ENCODE measurements at regions not wholly inside any gene's neighbourhood (a gene's known extent, or its start where the extent isn't known, plus 50 kb on each side); places are given as distances from the start of the nearest gene placed in this dataset.

GRCh38 chr18:42568773-42569172 is 546.7 kb downstream of the RIT2 start:
- ChIA-PET CTCF (ENCODE audit: low intra/inter-chr PET ratio) (no interaction called here), POLR2A (no interaction called here)
- no peak overlapping the region for H2AFZ ChIP-seq (ENCODE audit: low read depth, low read length)
- no peak overlapping the region for H3K4me3 ChIP-seq
- DNase-seq (ENCODE audit: extremely low read depth in 1 of 4, low spot score in 3 of 4) (no peak), FAIRE-seq (no peak), ATAC-seq (no peak)
- H3K27me3 ChIP-seq (ENCODE audit: control insufficient read depth in 2 of 2, insufficient read depth in 2 of 2, low read length in 2 of 2) = no peaks in the 10 kb centered on the region
- TF ChIP-seq ZNF316 (IDR thresholded peaks at IDR 0.05) (peak; percentile 43), ZKSCAN1 (IDR thresholded peaks at IDR 0.05; ENCODE audit: low read depth, low read length) (no peak), HBP1 (CRISPR knock-in tag; IDR thresholded peaks at IDR 0.05) (no peak), MAFG (tag; conservative IDR thresholded peaks at IDR 0.05) (0 out of 2 replicates have a peak, but pooled peaks have one; percentile 16), ZNF398 (CRISPR knock-in tag; IDR thresholded peaks at IDR 0.05) (no peak), TAF15 (IDR thresholded peaks at IDR 0.05; ENCODE audit: low read depth, low read length) (no peak), BCL6 (CRISPR knock-in tag; IDR thresholded peaks at IDR 0.05) (no peak), C11orf30 (IDR thresholded peaks at IDR 0.05; ENCODE audit: low read depth) (peak; percentile 11; the same call in 1 of the 2 replicates), TCF7L2 (IDR thresholded peaks at IDR 0.05; ENCODE audit: low read depth, low read length) (no peak), MAFK (IDR thresholded peaks at IDR 0.05; ENCODE audit: low read length) (peak; percentile 57; the same call in 1 of the 2 replicates), ATF1 (CRISPR knock-in tag; IDR thresholded peaks at IDR 0.05) (no peak), ATF1 (tag; IDR thresholded peaks at IDR 0.05) (no peak), KAT7 (CRISPR knock-in tag; IDR thresholded peaks at IDR 0.05; ENCODE audit: borderline replicate concordance) (no peak), STAG1 (CRISPR knock-in tag; IDR thresholded peaks at IDR 0.05; ENCODE audit: borderline replicate concordance) (no peak), BHLHE40 (IDR thresholded peaks at IDR 0.05; ENCODE audit: low read length) (no peak), MAFF (IDR thresholded peaks at IDR 0.05; ENCODE audit: low read length) (peak; percentile 43; the same call in 1 of the 2 replicates)
- in situ Hi-C loops (cut with MboI) = no loop called here
- WGBS (ENCODE audit: insufficient coverage, low coverage, missing lambda C conversion rate) = 0% methylated on average over 2 of the region's 2 CpGs
- H3K4me1 ChIP-seq (replicated peaks in 1 of 2; ENCODE audit: control insufficient read depth in 2 of 2, insufficient read depth in 2 of 2, low read length in 2 of 2) = no peaks in the 10 kb centered on the region
- no peaks in the 10 kb centered on the region for H4K20me1 ChIP-seq (replicated peaks; ENCODE audit: control insufficient read depth, insufficient read depth, low read length)
- no peaks in the 10 kb centered on the region for H3K9me1 ChIP-seq (ENCODE audit: control insufficient read depth, insufficient read depth, low read length)
- H3K36me3 ChIP-seq (ENCODE audit: control insufficient read depth, insufficient read depth, low read length) = no peaks in the 10 kb centered on the region
- intact Hi-C loops (cut with micrococcal nuclease) = no loop called here
- H3K79me2 ChIP-seq (ENCODE audit: control insufficient read depth, insufficient read depth, low read length) = no peaks in the 10 kb centered on the region
- no TSS peak for BruUV-seq (replicated peaks)
- no peaks in the 10 kb centered on the region for H3K9me3 ChIP-seq (replicated peaks; ENCODE audit: control insufficient read depth, insufficient read depth, low read depth, low read length)
- no peak overlapping the region for H3K27ac ChIP-seq (ENCODE audit: extremely low read depth, low read depth, low read length)
- H3K9ac ChIP-seq (ENCODE audit: insufficient read depth in 1 of 2, low read depth in 2 of 2, low read length in 2 of 2) = no peak overlapping the region
- H3K4me2 ChIP-seq (ENCODE audit: insufficient read depth, low read length) = no peak overlapping the region
